ENCODE measurements at regions not wholly inside any gene's neighbourhood (a gene's known extent, or its start where the extent isn't known, plus 50 kb on each side); places are given as distances from the start of the nearest gene placed in this dataset.
"Not testable (repeated sequence)": the region's sequence is repeated elsewhere in the genome, so short reads cannot be mapped to it uniquely, and the experiment has no call there.

DNA sequence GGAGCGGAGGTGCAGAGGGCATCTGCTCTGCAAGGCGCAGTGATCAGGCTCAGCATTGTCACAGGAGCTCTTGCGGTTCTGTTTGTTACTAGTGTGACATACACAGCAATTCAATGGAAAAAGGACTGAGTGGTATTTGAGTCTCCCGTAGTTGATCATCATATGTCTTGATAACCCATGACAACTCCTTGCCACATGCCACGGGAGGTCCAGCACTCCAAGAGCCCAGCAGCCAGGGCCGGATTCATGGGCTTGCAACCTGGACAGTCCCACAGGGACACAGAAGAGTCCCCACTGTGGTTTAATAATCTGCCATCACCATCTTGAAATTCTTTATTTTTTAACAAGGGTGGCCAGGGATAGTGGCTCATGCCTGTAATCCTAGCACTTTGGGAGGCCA, 58.1 kb upstream of the ROPN1B start:
- H3K4me3 ChIP-seq (ENCODE audit: low read length in 2 of 2); H3K36me3 ChIP-seq (ENCODE audit: control insufficient read depth in 2 of 2, insufficient read depth in 2 of 2, low read length in 2 of 2); H3K27me3 ChIP-seq (ENCODE audit: control insufficient read depth in 2 of 2, insufficient read depth in 2 of 2, low read length in 2 of 2); H3K9ac ChIP-seq (ENCODE audit: low read depth in 1 of 2, low read length in 2 of 2); H3K4me1 ChIP-seq (ENCODE audit: control insufficient read depth in 2 of 2, insufficient read depth in 2 of 2, low read length in 2 of 2); H3K9me3 ChIP-seq (ENCODE audit: control insufficient read depth in 2 of 2, low read length in 2 of 2); H3K27ac ChIP-seq (ENCODE audit: low read depth in 2 of 2, low read length in 2 of 2): not testable (repeated sequence)

DNA sequence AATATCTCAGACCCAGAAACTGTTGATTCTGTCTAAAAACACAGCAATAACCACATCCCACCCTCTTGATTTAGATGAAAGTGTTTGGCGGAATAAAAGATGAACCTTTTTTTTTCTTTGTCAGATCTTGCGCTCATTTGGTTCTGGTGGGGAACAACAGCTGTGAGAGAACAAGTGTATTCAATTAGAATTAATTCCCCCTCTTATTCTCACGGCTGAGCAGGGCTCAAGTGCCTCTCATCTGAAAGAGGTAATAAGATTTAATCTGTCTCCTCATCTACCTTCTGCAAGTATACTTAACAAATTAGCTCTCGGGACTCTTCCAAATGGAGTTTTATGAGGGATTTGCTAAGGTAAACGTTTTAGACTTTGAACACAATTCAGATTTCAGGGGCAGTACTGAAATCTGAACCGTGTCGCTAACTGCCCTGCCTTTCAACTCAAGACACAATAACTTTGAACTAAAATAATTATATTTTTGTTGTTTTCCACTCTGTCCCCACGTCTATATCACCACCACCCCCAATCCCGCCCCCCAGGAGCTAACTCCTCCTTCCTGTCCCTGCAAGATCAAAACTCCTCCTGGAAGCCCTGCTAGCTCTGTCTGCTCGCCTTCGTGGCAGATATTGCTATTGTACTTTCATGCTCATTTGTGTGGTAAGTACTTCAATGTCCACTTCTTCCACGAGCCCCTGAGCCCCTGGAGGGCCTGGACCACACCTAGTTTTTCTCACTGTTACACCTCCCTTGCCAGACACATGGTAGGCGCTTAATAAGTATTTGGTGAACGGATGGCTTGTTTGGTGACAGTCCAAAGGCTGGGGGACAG, 54.2 kb upstream of the ROPN1B start:
- H3K4me3 ChIP-seq (ENCODE audit: low read length in 2 of 2) = peak overlapping the region; percentile 67 to 71
- H3K9me3 ChIP-seq (ENCODE audit: control insufficient read depth in 2 of 2, low read length in 2 of 2); H3K27me3 ChIP-seq (ENCODE audit: control insufficient read depth in 2 of 2, insufficient read depth in 2 of 2, low read length in 2 of 2); H3K36me3 ChIP-seq (ENCODE audit: control insufficient read depth in 2 of 2, insufficient read depth in 2 of 2, low read length in 2 of 2); H3K4me1 ChIP-seq (ENCODE audit: control insufficient read depth in 2 of 2, insufficient read depth in 2 of 2, low read length in 2 of 2): not testable (repeated sequence)
- H3K27ac ChIP-seq (ENCODE audit: low read depth in 2 of 2, low read length in 2 of 2) = peak overlapping the region; percentile 87 to 95
- peak overlapping the region; percentile 47 to 88 for H3K9ac ChIP-seq (ENCODE audit: low read depth in 1 of 2, low read length in 2 of 2)

DNA sequence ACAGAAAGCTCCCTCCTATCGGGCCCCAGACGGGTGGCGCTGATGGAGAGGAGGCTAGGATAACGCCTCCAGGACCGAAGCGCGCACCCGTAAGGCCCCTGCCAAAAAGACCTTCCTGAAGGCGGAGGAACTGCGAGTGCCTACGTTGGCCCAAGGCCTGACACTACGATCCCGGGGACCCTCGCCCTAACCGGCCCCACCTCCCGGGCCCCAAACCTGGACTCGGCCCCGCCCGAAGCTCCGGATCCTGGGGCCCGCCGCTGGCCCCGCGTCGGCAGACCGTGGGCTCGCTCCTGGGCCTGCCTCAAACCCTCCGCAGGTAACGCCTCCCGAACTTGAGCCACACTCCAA, 53.6 kb upstream of the ROPN1B start:
- not testable (repeated sequence) for H3K9me3 ChIP-seq (ENCODE audit: control insufficient read depth in 2 of 2, low read length in 2 of 2); H3K36me3 ChIP-seq (ENCODE audit: control insufficient read depth in 2 of 2, insufficient read depth in 2 of 2, low read length in 2 of 2); H3K4me1 ChIP-seq (ENCODE audit: control insufficient read depth in 2 of 2, insufficient read depth in 2 of 2, low read length in 2 of 2); H3K27me3 ChIP-seq (ENCODE audit: control insufficient read depth in 2 of 2, insufficient read depth in 2 of 2, low read length in 2 of 2)
- Histone ChIP-seq H3K9ac (ENCODE audit: low read depth in 1 of 2, low read length in 2 of 2) (peak overlapping the region; percentile 47 to 88), H3K4me3 (ENCODE audit: low read length in 2 of 2) (peak overlapping the region; percentile 67 to 71), H3K27ac (ENCODE audit: low read depth in 2 of 2, low read length in 2 of 2) (peak overlapping the region; percentile 87 to 95)

DNA sequence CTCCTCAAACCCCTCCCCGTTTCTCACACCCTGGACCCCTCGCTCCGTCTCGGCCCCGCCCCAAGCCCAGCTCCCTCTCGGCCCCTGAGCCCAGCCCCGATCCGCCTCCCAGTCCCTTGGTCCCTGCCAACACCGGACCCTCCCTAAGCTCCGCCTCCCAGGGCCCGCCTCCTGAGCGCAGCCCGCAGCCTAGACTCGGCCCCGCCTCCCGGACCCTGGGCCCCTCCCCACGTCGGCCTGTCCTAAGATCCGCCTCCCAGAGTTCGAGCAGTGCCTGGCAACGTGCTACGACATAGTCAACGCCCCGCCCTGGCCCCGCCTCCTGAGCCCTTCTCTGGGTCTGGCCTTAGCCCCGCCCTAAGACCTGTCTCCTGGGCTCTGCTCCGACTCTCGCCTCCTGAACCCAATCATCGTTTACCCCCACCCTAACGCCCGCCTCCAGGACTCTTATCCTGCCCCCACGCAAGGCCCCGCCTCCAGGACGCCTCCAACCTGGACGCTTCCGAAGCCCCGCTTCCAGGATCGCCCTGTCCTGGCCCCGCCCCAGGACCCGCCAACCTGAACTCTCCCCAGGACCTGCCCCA, 53.1 kb upstream of the ROPN1B start:
- peak overlapping the region; percentile 87 to 95 for H3K27ac ChIP-seq (ENCODE audit: low read depth in 2 of 2, low read length in 2 of 2)
- not testable (repeated sequence) for H3K9me3 ChIP-seq (ENCODE audit: control insufficient read depth in 2 of 2, low read length in 2 of 2); H3K4me1 ChIP-seq (ENCODE audit: control insufficient read depth in 2 of 2, insufficient read depth in 2 of 2, low read length in 2 of 2); H3K27me3 ChIP-seq (ENCODE audit: control insufficient read depth in 2 of 2, insufficient read depth in 2 of 2, low read length in 2 of 2); H3K36me3 ChIP-seq (ENCODE audit: control insufficient read depth in 2 of 2, insufficient read depth in 2 of 2, low read length in 2 of 2)
- peak overlapping the region; percentile 67 to 71 for H3K4me3 ChIP-seq (ENCODE audit: low read length in 2 of 2)
- peak overlapping the region in 1 of 2 donors; percentile 88 for H3K9ac ChIP-seq (ENCODE audit: low read depth in 1 of 2, low read length in 2 of 2)

DNA sequence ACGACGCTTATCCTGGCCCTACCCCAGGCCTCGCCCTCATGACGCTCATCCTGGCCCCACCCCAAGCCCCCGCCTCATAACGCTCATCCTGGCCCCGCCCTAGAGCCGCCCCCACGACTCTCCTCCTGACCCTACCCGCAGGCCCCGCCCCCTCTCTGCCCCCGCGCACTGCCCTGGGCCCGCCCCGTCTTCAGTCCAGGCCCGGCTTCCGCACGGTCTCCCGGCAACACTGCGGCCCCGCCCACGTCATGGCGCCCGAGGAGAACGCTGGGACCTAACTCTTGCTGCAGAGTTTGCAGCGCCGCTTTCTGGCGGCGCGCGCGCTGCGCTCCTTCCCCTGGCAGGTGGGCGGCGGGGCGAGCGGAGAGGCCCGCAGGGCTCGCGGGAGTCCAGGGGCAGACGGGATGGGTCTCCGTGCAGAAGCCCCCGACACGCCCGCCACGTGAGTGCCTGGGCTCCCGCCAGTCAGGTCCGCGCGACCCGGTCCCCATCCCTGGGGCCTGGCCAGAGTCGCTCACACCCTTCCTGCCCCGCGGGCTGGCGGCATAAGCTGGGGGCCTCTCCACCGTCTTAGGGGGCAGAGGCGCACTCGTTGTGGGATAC, 52.5 kb upstream of the ROPN1B start:
- Histone ChIP-seq H3K27ac (ENCODE audit: low read depth in 2 of 2, low read length in 2 of 2) (peak overlapping the region; percentile 74 to 77), H3K36me3 (ENCODE audit: control insufficient read depth in 2 of 2, insufficient read depth in 2 of 2, low read length in 2 of 2) (no peaks in the 10 kb centered on the region), H3K27me3 (ENCODE audit: control insufficient read depth in 2 of 2, insufficient read depth in 2 of 2, low read length in 2 of 2) (no peaks in the 10 kb centered on the region), H3K4me1 (ENCODE audit: control insufficient read depth in 2 of 2, insufficient read depth in 2 of 2, low read length in 2 of 2) (peaks cover 2 to 8% of the 10 kb centered on the region in 2 donors), H3K9me3 (ENCODE audit: control insufficient read depth in 2 of 2, low read length in 2 of 2) (no peaks in the 10 kb centered on the region), H3K9ac (ENCODE audit: low read depth in 1 of 2, low read length in 2 of 2) (peak overlapping the region; percentile 52 to 81), H3K4me3 (ENCODE audit: low read length in 2 of 2) (peak overlapping the region; percentile 69 to 80)

DNA sequence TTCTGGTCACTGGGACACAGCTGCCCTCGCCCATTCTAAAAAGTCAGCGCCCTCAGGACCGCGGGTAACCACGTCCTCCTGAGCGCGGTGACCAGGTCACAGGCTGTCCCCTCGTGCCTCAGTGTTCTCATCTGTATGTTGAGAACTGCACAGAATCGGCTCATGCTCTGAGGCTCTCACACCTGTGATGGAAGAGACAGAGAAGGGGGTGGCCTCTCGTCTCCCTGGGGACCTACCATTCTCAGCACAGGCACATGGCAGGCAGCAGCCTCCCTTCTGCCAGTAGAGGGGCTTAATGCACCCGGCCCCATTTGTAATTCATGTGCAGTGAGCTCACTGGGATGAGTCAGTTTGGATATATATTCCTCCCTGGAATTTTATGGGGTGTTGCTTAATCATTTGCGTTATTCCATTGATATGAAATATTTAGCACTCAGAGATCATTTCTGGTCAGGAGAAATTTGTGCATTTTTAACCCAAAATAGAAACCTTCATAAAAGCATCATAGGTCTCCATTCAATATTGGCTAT, 51.9 kb upstream of the ROPN1B start:
- not testable (repeated sequence) for H3K27me3 ChIP-seq (ENCODE audit: control insufficient read depth in 2 of 2, insufficient read depth in 2 of 2, low read length in 2 of 2)
- Histone ChIP-seq H3K27ac (ENCODE audit: low read depth in 2 of 2, low read length in 2 of 2) (peak overlapping the region; percentile 74 to 77), H3K9ac (ENCODE audit: low read depth in 1 of 2, low read length in 2 of 2) (peak overlapping the region; percentile 52 to 81)

DNA sequence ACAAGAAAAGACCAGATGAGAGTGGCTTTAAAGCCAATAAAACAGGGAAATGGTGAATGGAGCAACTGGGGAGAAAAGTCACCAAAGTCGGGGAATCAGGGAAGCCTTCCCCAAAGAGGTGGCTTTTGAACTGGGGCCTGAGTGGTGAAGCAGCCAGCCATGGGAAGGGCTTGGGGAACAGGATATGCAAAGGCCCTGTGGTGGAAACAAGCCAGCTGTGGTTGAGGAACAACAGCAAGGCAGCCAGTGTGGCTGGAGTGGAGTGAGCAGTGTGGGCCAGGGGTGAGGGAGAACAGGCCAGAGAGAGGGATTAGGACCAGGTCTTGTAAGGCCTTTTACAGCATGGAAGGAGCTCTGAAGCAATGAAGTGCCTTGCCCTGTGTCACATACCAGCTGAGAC, 51.0 kb upstream of the ROPN1B start:
- not testable (repeated sequence) for H3K27ac ChIP-seq (ENCODE audit: low read depth in 2 of 2, low read length in 2 of 2)

More for the DNA sequence above, 51.9 kb upstream of the ROPN1B start:
- H3K9me3 ChIP-seq (ENCODE audit: control insufficient read depth in 2 of 2, low read length in 2 of 2); H3K36me3 ChIP-seq (ENCODE audit: control insufficient read depth in 2 of 2, insufficient read depth in 2 of 2, low read length in 2 of 2); H3K4me1 ChIP-seq (ENCODE audit: control insufficient read depth in 2 of 2, insufficient read depth in 2 of 2, low read length in 2 of 2): not testable (repeated sequence)
- H3K4me3 ChIP-seq (ENCODE audit: low read length in 2 of 2) = peak overlapping the region; percentile 69 to 80

DNA sequence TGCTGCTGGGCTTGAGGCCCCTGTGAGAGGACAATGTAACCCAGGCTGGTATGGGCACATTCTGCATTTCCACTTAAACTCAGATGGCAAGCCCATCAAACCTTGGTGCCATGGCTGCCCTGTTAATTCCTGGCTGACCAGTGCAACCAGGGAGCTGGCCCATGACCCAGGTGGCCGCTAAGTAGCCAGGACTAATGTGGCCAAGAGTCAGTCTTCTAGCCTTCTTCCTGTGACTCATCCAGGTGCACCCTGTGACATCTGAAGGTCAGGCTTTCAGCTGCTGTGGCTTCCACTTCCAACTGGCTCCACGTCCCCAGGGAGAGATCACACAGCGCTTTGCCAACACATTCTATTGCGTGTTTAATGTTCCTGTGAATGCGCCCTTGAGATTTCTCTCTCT, 50.5 kb upstream of the ROPN1B start:
- not testable (repeated sequence) for H3K4me3 ChIP-seq (ENCODE audit: low read length in 2 of 2); H3K36me3 ChIP-seq (ENCODE audit: control insufficient read depth in 2 of 2, insufficient read depth in 2 of 2, low read length in 2 of 2); H3K9me3 ChIP-seq (ENCODE audit: control insufficient read depth in 2 of 2, low read length in 2 of 2); H3K27ac ChIP-seq (ENCODE audit: low read depth in 2 of 2, low read length in 2 of 2); H3K27me3 ChIP-seq (ENCODE audit: control insufficient read depth in 2 of 2, insufficient read depth in 2 of 2, low read length in 2 of 2); H3K4me1 ChIP-seq (ENCODE audit: control insufficient read depth in 2 of 2, insufficient read depth in 2 of 2, low read length in 2 of 2); H3K9ac ChIP-seq (ENCODE audit: low read depth in 1 of 2, low read length in 2 of 2)

More for the DNA sequence above, 51.0 kb upstream of the ROPN1B start:
- H3K9me3 ChIP-seq (ENCODE audit: control insufficient read depth in 2 of 2, low read length in 2 of 2); H3K4me3 ChIP-seq (ENCODE audit: low read length in 2 of 2); H3K4me1 ChIP-seq (ENCODE audit: control insufficient read depth in 2 of 2, insufficient read depth in 2 of 2, low read length in 2 of 2); H3K36me3 ChIP-seq (ENCODE audit: control insufficient read depth in 2 of 2, insufficient read depth in 2 of 2, low read length in 2 of 2); H3K27me3 ChIP-seq (ENCODE audit: control insufficient read depth in 2 of 2, insufficient read depth in 2 of 2, low read length in 2 of 2); H3K9ac ChIP-seq (ENCODE audit: low read depth in 1 of 2, low read length in 2 of 2): not testable (repeated sequence)

DNA sequence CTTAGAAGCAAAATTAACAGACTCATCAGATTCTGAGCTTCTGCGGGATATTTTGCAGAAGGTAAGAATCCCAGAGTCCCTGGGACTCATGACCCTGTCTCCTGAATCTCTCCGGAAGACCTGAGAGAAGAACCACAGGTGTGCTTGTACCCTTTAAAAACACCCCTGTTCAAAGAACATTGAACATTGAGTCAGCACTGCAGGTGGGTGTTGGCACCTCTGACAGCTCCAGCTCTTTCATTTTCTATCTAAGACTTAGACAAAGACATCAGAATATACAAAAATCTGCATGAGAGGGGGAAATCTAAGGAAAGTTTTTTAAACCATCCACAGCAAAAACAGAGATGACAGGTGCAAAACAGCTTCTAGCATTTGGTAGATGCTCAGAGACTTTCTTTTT, 50.1 kb upstream of the ROPN1B start:
- not testable (repeated sequence) for H3K27ac ChIP-seq (ENCODE audit: low read depth in 2 of 2, low read length in 2 of 2); H3K27me3 ChIP-seq (ENCODE audit: control insufficient read depth in 2 of 2, insufficient read depth in 2 of 2, low read length in 2 of 2); H3K4me1 ChIP-seq (ENCODE audit: control insufficient read depth in 2 of 2, insufficient read depth in 2 of 2, low read length in 2 of 2); H3K4me3 ChIP-seq (ENCODE audit: low read length in 2 of 2); H3K9ac ChIP-seq (ENCODE audit: low read depth in 1 of 2, low read length in 2 of 2); H3K36me3 ChIP-seq (ENCODE audit: control insufficient read depth in 2 of 2, insufficient read depth in 2 of 2, low read length in 2 of 2); H3K9me3 ChIP-seq (ENCODE audit: control insufficient read depth in 2 of 2, low read length in 2 of 2)

Measured in mucosa of rectum (tissue), 2 donors.